EL (cell line): ENCODE measurements at regions not wholly inside any gene's neighbourhood (a gene's known extent, or its start where the extent isn't known, plus 50 kb on each side); places are given as distances from the start of the nearest gene placed in this dataset.
"Not testable (repeated sequence)": the region's sequence is repeated elsewhere in the genome, so short reads cannot be mapped to it uniquely, and the experiment has no call there.

Source experiments
- DNase-seq: peaks from one replicate; pipeline ENCODE4 v3.0.0-alpha.2; 2016

GRCh38 chr12:75754141-75754540, 242.7 kb upstream of the KRR1 start:
- DNase-seq, result no peak

- DNase-seq, result peak; percentile 51
Measured at GRCh38 chr12:75751769-75752471, 240.5 kb upstream of the KRR1 start.

GRCh38 chr12:75750716-75751306, 239.4 kb upstream of the KRR1 start:
- peak; percentile 57 for DNase-seq

DNA sequence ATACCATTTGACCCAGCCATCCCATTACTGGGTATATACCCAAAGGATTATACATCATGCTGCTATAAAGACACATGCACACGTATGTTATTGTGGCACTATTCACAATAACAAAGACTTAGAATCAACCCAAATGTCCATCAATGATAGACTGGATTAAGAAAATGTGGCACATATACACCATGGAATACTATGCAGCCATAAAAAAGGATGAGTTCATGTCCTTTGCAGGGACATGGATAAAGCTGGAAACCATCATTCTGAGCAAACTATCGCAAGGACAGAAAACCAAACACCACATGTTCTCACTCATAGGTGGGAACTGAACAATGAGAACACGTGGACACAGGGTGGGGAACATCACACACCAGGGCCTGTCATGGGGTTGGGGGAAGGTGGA, 237.6 kb upstream of the KRR1 start:
- not testable (repeated sequence) for DNase-seq

- DNase-seq, result no peak
Measured at GRCh38 chr12:75748136-75748535, 236.7 kb upstream of the KRR1 start.

- peak; percentile 73 for DNase-seq
Measured at GRCh38 chr12:75747572-75748021, 236.2 kb upstream of the KRR1 start.

DNA sequence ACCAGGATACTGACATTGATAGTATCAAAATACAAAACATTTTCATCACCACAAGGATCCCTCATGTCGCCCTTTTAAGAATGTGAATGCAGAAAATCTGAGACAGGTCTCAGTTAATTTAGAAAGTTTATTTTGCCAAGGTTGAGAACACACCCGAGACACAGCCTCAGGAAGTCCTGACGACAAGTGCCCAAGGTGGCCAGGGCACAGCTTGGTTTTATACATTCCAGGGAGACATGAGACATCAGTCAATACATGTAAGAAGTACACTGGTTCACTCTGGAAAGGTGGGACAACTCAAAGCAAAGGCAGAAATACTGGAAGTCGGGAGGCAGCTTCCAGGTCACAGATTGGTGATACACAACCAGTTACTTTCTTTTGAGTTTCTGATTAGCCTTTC, 235.2 kb upstream of the KRR1 start:
- DNase-seq, result no peak

- DNase-seq, result no peak
Measured at GRCh38 chr12:75744607-75745256, 233.3 kb upstream of the KRR1 start.

GRCh38 chr12:75742961-75743360, 231.6 kb upstream of the KRR1 start:
- DNase-seq, result no peak

DNA sequence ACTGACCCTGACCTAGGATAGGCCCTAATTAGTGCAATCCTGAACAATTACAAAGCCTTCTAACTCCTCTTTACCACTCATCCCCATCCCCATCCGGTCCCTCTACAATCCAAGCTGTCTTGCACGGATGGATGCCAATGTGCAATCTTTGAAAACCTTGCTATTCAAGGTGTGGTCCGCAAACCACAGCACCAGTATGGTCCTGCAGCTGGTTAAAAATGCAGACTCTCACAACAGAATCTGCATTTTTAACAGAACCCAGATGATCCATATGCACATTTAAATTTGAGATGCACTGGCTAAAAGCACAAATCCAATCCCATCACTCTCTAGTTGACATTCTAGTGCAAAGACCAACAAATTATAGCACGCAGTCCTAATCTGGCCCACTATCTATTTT, 230.6 kb upstream of the KRR1 start:
- no peak for DNase-seq

DNA sequence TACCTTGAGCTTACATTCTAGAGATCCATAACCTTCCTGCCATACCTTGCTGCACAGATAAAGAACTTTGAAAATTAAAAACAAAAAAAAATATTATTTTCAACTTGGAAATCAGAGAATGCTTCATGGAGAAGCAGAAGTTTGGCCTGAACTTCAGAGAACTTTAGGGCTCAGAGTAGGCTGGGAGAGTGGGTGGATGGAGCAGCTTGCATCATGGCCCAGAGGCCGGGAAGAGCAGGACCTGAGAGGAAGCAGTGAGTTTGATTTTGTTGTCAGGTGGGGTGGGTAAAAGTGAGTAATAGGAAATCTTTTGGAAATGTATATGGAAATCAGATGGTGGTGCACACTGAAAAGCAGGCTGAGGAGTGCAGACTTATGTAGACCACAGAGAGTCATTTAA, 228.5 kb upstream of the KRR1 start:
- no peak for DNase-seq

- DNase-seq, result not testable (repeated sequence)
Measured at GRCh38 chr12:75739098-75739497, 227.7 kb upstream of the KRR1 start.

DNA sequence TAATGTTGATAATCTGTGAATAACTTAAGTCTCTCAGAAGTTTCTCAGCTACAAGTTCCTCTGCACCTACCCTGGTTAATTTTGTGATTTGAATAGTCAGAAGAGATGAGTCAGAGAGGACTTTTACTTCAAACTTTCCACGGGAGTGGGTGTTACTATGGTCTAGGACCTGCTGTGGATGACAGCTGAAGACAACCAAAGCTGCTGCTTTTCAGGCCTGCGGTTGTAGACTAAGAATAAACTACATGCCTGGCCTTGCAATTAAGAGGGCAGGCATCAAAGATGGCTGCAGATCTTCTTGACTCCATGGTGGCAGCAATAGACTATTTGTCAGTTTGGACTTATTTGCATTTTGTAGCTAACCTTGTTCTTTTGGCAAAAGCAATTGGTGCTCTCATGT, 227.1 kb upstream of the KRR1 start:
- no peak for DNase-seq

DNA sequence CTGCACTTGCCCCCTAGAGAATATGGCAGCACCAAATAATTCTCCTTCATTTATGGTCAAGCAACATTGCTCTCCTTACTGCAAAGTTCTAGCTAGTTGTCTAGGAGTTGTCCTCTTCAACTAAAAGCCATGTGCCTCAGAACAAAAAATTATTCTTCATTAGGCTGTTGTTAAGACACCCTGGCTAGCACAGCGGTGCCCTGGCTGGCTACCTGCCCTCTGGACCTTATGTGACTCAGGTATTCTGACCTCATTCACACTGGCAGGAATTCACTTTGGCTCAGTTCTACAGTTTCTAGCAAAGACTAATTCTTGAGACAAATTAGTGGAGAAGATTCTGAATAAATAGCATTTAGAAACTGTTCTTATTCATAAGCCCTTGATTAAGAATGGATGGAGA, 224.4 kb upstream of the KRR1 start:
- no peak for DNase-seq

DNA sequence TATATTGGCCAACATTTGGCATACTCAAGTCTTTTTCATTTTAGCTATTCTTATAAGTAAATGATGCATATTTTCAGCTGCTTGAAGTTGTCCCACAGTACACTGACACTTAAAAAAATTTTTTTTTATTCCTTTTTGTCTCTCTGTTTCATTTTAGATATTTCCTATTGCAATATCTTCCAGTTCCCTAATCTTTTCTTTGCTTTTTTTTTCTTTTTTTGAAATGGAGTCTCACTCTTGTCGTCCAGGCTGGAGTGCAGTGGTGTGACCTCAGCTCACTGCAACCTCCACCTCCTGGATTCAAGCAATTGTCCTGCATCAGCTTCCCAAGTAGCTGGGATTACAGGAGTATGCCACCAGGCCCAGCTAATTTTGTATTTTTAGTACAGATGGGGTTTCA, 217.4 kb upstream of the KRR1 start:
- no peak for DNase-seq

GRCh38 chr12:75727577-75727976, 216.2 kb upstream of the KRR1 start:
- DNase-seq, result no peak

- DNase-seq, result peak; percentile 76
Measured at GRCh38 chr12:75725521-75726111, 214.2 kb upstream of the KRR1 start.

DNA sequence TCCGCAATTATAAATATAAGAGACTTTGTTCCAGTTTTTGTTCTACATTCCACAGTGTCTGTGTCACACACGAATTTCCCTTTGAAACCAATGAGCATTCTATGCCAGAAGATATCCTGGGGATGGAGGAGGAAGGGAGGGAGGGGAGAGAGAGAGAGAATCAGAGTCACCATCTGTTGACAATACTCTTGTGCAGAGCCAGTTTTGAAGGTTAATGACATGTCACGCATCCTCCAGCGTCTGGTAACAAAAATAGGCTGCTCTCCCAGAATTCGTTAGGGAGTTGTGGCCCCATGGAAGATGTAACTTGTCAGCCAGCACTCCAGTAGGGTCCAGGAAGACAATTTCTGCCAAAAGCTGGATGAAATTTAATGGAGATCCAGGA, 213.5 kb upstream of the KRR1 start:
- peak; percentile 91 for DNase-seq

GRCh38 chr12:75724307-75724927, 213.0 kb upstream of the KRR1 start:
- DNase-seq, result no peak

DNA sequence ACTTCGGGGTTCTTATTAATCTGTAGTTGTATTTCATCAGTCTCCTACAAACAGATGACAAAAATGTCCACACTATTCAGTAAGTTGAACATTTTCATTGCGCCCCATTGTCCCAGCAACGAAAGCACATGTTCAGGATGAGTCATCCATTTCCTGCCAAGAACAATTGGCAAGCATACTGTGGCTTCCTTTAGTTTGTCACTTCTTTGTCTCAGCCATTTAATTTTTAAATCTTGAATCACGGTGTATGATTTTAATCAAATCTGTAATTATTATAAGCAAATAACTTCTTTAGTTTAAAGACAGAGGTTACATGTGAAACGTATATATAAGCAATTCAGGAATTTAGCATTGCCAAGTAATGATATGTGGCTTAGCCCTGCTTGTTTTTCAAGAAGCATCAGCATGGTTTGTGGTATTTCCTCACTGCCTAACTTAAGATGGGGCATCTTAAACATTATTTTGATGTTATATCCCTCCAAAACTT, 211.3 kb upstream of the KRR1 start:
- peak; percentile 86 for DNase-seq

- DNase-seq, result no peak
Measured at GRCh38 chr12:75721796-75722195, 210.4 kb upstream of the KRR1 start.

GRCh38 chr12:75720812-75721641, 209.6 kb upstream of the KRR1 start:
- DNase-seq, result no peak
